ENCODE measurements at regions not wholly inside any gene's neighbourhood (a gene's known extent, or its start where the extent isn't known, plus 50 kb on each side); places are given as distances from the start of the nearest gene placed in this dataset.

DNA sequence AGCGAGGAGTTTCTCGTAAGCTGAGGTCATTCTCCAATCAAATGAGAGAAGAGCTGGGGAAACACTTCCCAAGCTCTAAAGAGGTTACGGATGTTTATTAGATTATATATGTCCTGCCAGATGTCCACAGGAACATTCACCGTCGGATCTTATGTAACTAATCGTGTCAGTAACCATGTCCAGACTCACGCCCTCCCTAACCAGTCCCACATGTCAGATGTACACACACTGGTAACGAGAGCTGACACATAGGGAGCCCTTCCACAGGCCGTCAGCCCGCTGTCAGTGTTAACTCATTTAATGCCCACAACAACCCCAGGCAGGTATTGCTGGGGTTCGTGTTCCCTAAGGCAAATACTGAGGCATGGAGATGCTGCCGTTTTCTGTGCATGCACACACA is 223.7 kb upstream of the RTL1 start:
- DNase-seq (ENCODE audit: extremely low spot score in 2 of 2): peak in 1 of 2 donors; percentile 58
- no peaks in the 10 kb centered on the region for H3K36me3 ChIP-seq
- H3K27ac ChIP-seq: no peak overlapping the region
- no peaks in the 10 kb centered on the region for H3K4me1 ChIP-seq
- no peaks in the 10 kb centered on the region for H3K27me3 ChIP-seq
- TF ChIP-seq POLR2A (IDR thresholded peaks at IDR 0.05) (no peak), POLR2AphosphoS5 (IDR thresholded peaks at IDR 0.05; ENCODE audit: insufficient read depth in 1 of 2, low read depth in 1 of 2) (no peak)
- TF ChIP-seq, protein P1, sequence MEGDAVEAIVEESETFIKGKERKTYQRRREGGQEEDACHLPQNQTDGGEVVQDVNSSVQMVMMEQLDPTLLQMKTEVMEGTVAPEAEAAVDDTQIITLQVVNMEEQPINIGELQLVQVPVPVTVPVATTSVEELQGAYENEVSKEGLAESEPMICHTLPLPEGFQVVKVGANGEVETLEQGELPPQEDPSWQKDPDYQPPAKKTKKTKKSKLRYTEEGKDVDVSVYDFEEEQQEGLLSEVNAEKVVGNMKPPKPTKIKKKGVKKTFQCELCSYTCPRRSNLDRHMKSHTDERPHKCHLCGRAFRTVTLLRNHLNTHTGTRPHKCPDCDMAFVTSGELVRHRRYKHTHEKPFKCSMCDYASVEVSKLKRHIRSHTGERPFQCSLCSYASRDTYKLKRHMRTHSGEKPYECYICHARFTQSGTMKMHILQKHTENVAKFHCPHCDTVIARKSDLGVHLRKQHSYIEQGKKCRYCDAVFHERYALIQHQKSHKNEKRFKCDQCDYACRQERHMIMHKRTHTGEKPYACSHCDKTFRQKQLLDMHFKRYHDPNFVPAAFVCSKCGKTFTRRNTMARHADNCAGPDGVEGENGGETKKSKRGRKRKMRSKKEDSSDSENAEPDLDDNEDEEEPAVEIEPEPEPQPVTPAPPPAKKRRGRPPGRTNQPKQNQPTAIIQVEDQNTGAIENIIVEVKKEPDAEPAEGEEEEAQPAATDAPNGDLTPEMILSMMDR (IDR thresholded peaks at IDR 0.05): no peak
- intact Hi-C loops (cut with DNase I): no loop called here
- H3K4me3 ChIP-seq: no peak overlapping the region
- no peaks in the 10 kb centered on the region for H3K9me3 ChIP-seq

DNA sequence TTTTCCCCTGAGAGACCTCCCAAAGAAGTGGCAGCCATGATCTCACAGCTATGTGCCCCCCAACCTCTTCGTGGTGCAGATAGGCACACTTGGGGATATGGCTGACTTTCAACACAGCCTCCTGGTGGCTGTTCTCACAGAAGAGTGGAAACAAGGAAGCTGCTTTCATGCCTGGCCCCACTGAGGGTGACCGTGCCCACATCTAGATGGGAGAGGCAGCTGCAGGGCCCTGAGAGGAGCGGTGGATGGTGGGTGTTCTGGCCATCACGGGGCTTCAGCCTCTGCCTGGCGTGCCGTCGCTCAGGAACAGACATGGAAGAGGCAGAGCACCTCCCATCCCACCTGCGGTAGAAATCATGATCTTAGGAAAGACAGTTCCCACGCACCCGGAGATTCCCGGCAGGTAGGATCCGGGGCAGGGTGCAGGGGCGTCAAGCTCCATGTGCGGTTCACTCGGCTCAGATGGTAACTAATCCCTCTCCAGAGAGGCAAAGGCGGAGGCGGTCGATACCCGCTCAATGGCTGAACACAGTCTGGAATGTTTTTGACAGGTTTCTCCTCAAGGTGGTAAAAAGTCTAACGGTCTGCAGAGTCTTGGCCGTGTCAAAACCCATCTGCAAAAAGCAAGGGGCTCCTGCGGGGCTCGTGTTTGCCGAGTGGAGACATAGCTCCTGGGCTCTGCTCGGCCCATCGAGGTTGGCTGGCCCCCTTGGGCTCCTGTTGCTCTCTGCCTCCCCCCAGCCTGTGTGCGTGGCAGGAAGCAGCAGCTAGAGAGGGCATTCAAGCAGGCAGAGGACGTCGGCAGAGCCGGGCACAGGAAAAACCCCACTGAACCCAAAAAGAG is 225.2 kb upstream of the RTL1 start:
- TF ChIP-seq POLR2A (IDR thresholded peaks at IDR 0.05): no peak
- TF ChIP-seq POLR2AphosphoS5 (IDR thresholded peaks at IDR 0.05; ENCODE audit: insufficient read depth in 1 of 2, low read depth in 1 of 2): no peak
- no peaks in the 10 kb centered on the region for H3K36me3 ChIP-seq
- no peaks in the 10 kb centered on the region for H3K9me3 ChIP-seq
- peak; percentile 64 to 75 for DNase-seq (ENCODE audit: extremely low spot score in 2 of 2)
- H3K27ac ChIP-seq: no peak overlapping the region
- H3K4me3 ChIP-seq: no peak overlapping the region
- H3K4me1 ChIP-seq: no peaks in the 10 kb centered on the region
- H3K27me3 ChIP-seq: no peaks in the 10 kb centered on the region
- intact Hi-C loops (cut with DNase I): no loop called here

DNA sequence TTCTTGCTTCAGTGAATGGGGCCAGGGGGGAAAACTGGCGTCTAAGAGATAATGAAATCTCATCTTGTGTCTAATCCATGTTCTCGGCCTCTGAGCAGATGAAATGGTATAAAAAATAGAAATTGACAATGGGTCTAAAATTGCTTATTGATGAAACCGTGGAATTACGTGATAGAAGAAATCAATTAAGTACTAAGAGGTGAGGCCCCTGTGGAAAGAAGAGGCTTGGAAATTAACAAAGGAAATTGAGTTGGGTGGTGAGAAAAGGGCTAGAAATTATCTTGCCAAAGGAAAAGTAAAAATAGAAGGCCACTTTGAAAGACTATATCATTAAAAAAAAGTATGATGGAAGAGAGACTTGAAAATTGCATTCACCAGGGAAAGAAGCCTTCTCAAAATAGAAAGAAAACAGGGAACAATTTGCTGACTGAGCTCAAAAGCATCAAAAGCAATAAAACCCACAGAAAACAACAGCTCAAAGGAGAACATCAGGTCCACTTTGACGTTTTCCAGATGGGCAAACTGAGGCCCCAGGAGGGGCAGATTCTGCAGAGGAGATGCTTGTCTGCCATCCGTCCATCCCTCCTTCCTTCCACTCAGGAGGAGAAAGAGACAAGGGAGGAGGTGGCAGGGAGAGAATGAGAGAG is 226.1 kb upstream of the RTL1 start:
- Histone ChIP-seq H3K36me3 (no peaks in the 10 kb centered on the region), H3K9me3 (no peaks in the 10 kb centered on the region), H3K27me3 (no peaks in the 10 kb centered on the region), H3K4me3 (no peak overlapping the region), H3K27ac (no peak overlapping the region), H3K4me1 (no peaks in the 10 kb centered on the region)
- DNase-seq (ENCODE audit: extremely low spot score in 2 of 2): no peak
- TF ChIP-seq, protein P1 (IDR thresholded peaks at IDR 0.05): no peak
- TF ChIP-seq POLR2AphosphoS5 (IDR thresholded peaks at IDR 0.05; ENCODE audit: insufficient read depth in 1 of 2, low read depth in 1 of 2) (no peak), POLR2A (IDR thresholded peaks at IDR 0.05) (no peak)
- intact Hi-C loops (cut with DNase I): no loop called here

DNA sequence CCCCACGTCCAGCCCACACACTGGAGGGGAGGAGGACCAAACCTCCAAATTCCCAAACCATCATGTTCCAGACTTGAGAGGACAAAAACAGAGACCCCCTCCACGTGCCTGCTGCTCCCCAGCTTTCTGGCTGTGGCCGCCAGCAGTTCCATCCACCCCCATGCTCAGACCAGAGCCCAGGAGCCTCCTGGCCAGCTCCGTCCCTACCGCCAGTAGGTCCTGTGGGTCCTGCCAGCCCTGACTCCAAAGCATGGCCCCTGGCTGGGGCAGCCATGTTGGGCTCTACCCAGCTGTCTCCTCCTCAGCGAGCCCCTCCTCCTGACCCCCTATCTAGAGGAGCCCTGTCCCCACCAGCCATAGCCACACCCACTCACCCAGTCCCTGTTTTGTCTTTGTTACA is 227.3 kb upstream of the RTL1 start:
- intact Hi-C loops (cut with DNase I): no loop called here
- peak in 1 of 2 donors; percentile 56 for DNase-seq (ENCODE audit: extremely low spot score in 2 of 2)
- no peak overlapping the region for H3K4me3 ChIP-seq
- no peaks in the 10 kb centered on the region for H3K4me1 ChIP-seq
- H3K27me3 ChIP-seq: no peaks in the 10 kb centered on the region
- H3K27ac ChIP-seq: no peak overlapping the region
- TF ChIP-seq POLR2A (IDR thresholded peaks at IDR 0.05) (no peak), POLR2AphosphoS5 (IDR thresholded peaks at IDR 0.05; ENCODE audit: insufficient read depth in 1 of 2, low read depth in 1 of 2) (no peak)
- TF ChIP-seq, protein P1 (IDR thresholded peaks at IDR 0.05): no peak
- H3K9me3 ChIP-seq: no peaks in the 10 kb centered on the region
- no peaks in the 10 kb centered on the region for H3K36me3 ChIP-seq

DNA sequence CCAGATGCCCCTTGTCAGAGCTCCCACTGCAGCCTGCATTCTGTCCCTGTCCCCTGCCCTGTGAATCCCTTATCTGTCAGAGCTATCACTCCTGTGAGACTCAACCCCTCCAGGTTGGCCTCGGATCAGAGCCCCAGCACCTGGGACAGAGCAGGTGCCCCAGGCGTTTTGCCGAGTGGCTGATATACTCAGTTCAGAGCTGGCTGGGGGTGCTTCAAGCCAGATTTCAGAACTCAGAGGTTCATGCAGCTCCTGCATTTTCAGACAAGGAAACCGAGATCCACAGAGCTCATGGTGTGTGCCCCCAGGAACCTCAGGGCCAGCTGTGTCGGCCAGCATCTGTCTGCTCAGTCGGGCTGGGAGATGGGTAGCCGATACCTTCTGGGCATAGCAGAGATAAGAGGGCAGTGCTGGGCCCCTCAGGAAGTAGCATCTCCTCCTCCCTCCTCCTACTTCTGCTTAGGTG is 228.0 kb upstream of the RTL1 start:
- TF ChIP-seq, protein P1 (IDR thresholded peaks at IDR 0.05): no peak
- no peak for TF ChIP-seq POLR2AphosphoS5 (IDR thresholded peaks at IDR 0.05; ENCODE audit: insufficient read depth in 1 of 2, low read depth in 1 of 2)
- TF ChIP-seq POLR2A (IDR thresholded peaks at IDR 0.05): no peak
- DNase-seq (ENCODE audit: extremely low spot score in 2 of 2): peak in 1 of 2 donors; percentile 47
- no peak overlapping the region for H3K4me3 ChIP-seq
- H3K27me3 ChIP-seq: no peaks in the 10 kb centered on the region
- no peaks in the 10 kb centered on the region for H3K4me1 ChIP-seq
- no peaks in the 10 kb centered on the region for H3K36me3 ChIP-seq
- no peaks in the 10 kb centered on the region for H3K9me3 ChIP-seq
- no peak overlapping the region for H3K27ac ChIP-seq
- intact Hi-C loops (cut with DNase I): no loop called here

Measured in vagina (tissue), 2 donors.